WTC11 (cell line): ENCODE measurements at regions not wholly inside any gene's neighbourhood (a gene's known extent, or its start where the extent isn't known, plus 50 kb on each side); places are given as distances from the start of the nearest gene placed in this dataset.

Source experiments
- ATF1 ChIP-seq: sonication (generic); formaldehyde crosslinking; IDR thresholded peaks from 2 replicates; pipeline ENCODE4 v1.8.1; 2023; ENCODE audit warnings: mild to moderate bottlenecking, moderate library complexity, missing genetic modification reagents
- ATF2 ChIP-seq: sonication (generic); formaldehyde crosslinking; IDR thresholded peaks from 2 replicates; pipeline ENCODE4 v1.8.1; 2022; ENCODE audit warnings: low read depth, missing genetic modification reagents, borderline replicate concordance
- CBFB ChIP-seq: sonication (generic); formaldehyde crosslinking; IDR thresholded peaks from 2 replicates; pipeline ENCODE4 v1.8.1; 2022; ENCODE audit warnings: mild to moderate bottlenecking, low read depth, missing genetic modification reagents
- CTCF ChIP-seq: fragments of 200-600 bp; IDR thresholded peaks from 2 replicates; pipeline ENCODE4 v1.8.0; 2022; ENCODE audit warnings: antibody characterized with exemption
- NFYB ChIP-seq: sonication (generic); formaldehyde crosslinking; conservative IDR thresholded peaks from 2 replicates; pipeline ENCODE4 v1.8.0; 2022; ENCODE audit warnings: low read depth, missing genetic modification reagents
- PRDM15 ChIP-seq: sonication (generic); formaldehyde crosslinking; IDR thresholded peaks from 2 replicates; pipeline ENCODE4 v1.8.0; 2022; ENCODE audit warnings: missing genetic modification reagents
- PREB ChIP-seq: sonication (generic); formaldehyde crosslinking; IDR thresholded peaks from 2 replicates; pipeline ENCODE4 v1.8.1; 2022; ENCODE audit warnings: mild to moderate bottlenecking, missing genetic modification reagents, moderate library complexity, borderline replicate concordance
- ZBTB21 ChIP-seq: sonication (generic); formaldehyde crosslinking; IDR thresholded peaks from 2 replicates; pipeline ENCODE4 v1.8.1; 2023; ENCODE audit warnings: mild to moderate bottlenecking, missing genetic modification reagents, borderline replicate concordance
- TF ChIP-seq, protein P1 (sequence below): sonication (generic); formaldehyde crosslinking; conservative IDR thresholded peaks from 2 replicates; pipeline ENCODE4 v1.8.1; 2023; ENCODE audit warnings: mild to moderate bottlenecking, low read depth, missing genetic modification reagents, moderate library complexity
- TF ChIP-seq, protein P2 (sequence below): sonication (generic); formaldehyde crosslinking; IDR thresholded peaks from 2 replicates; pipeline ENCODE4 v1.8.0; 2022; ENCODE audit warnings: mild to moderate bottlenecking, missing genetic modification reagents

DNA sequence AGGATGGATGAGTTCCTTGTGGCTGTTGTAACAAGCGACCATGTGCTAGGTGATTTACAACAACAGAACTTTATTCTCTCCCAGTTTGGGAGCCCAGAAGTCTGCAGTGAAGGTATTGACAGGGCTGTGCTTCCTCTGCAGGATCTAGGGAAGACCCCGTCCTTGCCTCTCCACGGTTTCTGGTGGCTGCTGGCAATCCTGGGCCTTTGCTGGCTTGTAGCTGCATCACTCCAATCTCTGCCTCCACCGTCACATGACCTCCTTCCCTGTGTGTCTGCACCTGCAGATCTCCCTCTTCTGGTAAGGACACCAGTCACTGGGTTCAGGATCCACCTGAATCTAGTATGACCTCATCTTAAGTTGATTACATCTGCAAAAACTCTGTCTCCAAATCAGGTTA lies 115.6 kb downstream of the GLRX3 start:
- TF ChIP-seq NFYB (CRISPR knock-in tag) (no peak), CBFB (CRISPR knock-in tag) (no peak), CTCF (no peak), ZBTB21 (CRISPR knock-in tag) (no peak), PREB (CRISPR knock-in tag) (no peak), ATF1 (CRISPR knock-in tag) (no peak), PRDM15 (CRISPR knock-in tag) (no peak), ATF2 (no peak)
- TF ChIP-seq, protein P1, sequence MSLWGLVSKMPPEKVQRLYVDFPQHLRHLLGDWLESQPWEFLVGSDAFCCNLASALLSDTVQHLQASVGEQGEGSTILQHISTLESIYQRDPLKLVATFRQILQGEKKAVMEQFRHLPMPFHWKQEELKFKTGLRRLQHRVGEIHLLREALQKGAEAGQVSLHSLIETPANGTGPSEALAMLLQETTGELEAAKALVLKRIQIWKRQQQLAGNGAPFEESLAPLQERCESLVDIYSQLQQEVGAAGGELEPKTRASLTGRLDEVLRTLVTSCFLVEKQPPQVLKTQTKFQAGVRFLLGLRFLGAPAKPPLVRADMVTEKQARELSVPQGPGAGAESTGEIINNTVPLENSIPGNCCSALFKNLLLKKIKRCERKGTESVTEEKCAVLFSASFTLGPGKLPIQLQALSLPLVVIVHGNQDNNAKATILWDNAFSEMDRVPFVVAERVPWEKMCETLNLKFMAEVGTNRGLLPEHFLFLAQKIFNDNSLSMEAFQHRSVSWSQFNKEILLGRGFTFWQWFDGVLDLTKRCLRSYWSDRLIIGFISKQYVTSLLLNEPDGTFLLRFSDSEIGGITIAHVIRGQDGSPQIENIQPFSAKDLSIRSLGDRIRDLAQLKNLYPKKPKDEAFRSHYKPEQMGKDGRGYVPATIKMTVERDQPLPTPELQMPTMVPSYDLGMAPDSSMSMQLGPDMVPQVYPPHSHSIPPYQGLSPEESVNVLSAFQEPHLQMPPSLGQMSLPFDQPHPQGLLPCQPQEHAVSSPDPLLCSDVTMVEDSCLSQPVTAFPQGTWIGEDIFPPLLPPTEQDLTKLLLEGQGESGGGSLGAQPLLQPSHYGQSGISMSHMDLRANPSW (CRISPR knock-in tag) = no peak
- TF ChIP-seq, protein P2, sequence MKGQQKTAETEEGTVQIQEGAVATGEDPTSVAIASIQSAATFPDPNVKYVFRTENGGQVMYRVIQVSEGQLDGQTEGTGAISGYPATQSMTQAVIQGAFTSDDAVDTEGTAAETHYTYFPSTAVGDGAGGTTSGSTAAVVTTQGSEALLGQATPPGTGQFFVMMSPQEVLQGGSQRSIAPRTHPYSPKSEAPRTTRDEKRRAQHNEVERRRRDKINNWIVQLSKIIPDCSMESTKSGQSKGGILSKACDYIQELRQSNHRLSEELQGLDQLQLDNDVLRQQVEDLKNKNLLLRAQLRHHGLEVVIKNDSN (CRISPR knock-in tag) = no peak
